Renal cortex interstitium (tissue), 11 donors: ENCODE measurements at regions not wholly inside any gene's neighbourhood (a gene's known extent, or its start where the extent isn't known, plus 50 kb on each side); places are given as distances from the start of the nearest gene placed in this dataset.
"Not testable (repeated sequence)": the region's sequence is repeated elsewhere in the genome, so short reads cannot be mapped to it uniquely, and the experiment has no call there.

Source experiments
- DNase-seq, 11 donors: peaks; one replicate each; pipeline ENCODE4 v3.0.0-alpha.2; 2013; ENCODE audit warnings: low read depth in 9 of 11, low spot score in 4 of 11; ENCODE audit errors: extremely low read depth in 1 of 11

DNA sequence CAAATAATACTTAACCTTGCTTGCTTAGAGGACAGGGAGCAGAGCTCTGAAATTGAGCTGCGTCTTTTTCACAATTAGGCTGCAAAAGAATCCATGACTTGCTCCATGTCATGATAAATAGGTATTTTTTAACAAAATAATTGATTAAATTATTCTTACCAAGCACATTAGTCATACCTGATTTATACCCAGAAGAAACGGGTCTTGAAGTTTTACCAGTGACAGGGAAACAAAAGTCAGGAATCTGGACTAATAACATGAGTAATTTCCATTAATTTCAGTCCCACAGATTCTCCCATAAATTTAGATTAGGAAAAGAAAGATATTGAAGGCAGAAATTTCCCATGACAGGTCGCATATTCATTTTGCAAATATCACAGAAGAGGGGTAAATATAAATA lies 85.0 kb upstream of the BMP5 start:
- DNase-seq: no peak

GRCh38 chr6:55958790-55959189 lies 83.4 kb upstream of the BMP5 start:
- no peak for DNase-seq

DNA sequence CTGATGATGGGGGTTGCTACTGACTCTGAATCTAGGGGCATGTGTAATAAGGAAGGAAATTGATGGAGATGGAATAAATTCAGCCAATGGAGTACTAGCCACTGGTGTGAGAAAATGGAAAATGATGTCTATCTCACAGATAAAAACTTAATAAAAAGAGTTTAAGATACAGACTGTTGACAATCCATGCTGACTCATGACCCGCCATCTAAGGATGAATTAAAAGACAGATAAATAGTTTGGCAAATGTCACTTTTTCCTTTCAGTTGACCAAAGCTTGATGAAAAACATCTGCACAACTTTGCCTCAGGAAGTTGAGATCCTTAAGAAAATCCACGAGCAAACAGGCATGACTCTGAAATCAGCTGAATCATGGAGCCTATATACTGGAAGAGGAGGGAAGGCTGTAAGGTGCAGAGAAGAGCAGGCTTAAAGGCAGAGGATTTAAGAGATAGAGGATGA lies 82.6 kb upstream of the BMP5 start:
- DNase-seq: no peak

DNA sequence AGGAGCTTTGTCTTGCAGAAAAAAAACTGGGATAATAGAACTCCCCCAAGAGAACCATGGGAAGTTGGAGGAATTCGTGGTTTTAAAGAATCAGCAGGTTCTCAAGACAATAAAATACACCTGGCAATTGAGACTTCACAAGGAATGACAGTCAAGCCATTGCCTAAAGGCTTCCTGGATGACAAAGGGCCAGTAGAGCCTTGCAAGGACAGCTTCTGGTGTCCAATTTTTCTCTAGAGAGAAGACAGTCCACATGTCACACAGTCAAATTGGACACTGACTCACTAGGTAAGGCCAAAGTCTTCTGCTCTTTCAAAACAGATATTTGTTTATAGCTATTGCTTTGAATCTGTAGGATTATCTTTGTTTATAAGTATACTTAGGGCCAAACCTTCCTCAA lies 80.3 kb upstream of the BMP5 start:
- no peak for DNase-seq

GRCh38 chr6:55954436-55954835 lies 79.0 kb upstream of the BMP5 start:
- no peak for DNase-seq

DNA sequence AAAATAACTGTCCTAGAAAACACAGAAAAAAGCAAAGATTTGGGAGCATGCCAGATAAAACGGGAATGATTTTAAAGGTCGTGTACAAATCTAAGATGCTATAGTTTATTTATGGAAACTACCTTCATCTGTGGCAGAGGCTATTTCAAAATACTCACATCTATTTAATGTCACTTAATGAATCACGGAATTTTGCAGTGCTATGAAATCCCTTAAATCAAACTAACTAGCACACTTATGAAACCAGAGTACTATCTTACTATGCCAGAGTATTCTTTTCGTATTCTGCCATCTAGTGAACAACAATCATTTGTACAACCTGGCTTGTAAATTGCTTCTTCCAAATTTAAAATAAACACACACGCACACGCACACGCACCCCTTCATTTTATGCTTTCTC lies 77.9 kb upstream of the BMP5 start:
- DNase-seq: no peak

- DNase-seq: no peak
Observed at GRCh38 chr6:55950071-55950814, 74.9 kb upstream of the BMP5 start.

DNA sequence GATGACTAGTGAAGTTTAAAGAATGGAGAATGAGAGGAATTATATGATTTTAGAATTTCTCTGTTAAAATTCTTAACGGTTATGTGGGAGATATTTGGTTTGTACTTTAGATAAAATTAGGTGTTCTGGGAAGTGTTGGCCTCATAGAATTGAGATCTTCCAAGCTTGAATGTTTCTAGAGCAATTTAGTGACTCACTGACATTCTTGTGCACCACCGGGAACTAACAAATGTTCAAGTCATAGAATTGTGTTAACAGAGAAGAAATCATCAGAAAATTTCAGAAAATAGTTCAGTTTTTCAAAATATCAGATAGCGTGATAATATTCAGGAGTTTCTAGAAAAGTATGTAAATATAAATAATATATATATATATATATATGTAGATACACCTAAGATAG lies 67.9 kb upstream of the BMP5 start:
- DNase-seq: no peak

DNA sequence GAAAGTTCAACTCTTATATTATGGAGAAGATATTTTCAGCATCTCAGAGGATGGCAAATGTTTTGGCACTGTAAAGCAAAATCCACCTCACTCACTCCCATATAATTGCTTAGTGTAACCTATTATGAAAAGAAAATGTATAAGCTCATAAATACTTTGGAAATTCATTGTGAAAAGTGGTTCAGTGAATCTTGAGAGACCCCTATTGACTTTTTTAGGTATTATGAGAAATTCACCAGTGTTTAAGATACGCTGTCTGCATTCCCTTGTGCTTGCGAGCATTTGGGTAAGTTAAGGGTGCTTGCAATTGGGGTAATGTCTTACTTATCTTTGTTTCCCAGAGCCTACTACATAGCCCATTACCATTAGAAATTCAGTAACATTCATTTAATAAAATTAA lies 66.3 kb upstream of the BMP5 start:
- no peak for DNase-seq

GRCh38 chr6:55937951-55938690 lies 62.7 kb upstream of the BMP5 start:
- DNase-seq: no peak

DNA sequence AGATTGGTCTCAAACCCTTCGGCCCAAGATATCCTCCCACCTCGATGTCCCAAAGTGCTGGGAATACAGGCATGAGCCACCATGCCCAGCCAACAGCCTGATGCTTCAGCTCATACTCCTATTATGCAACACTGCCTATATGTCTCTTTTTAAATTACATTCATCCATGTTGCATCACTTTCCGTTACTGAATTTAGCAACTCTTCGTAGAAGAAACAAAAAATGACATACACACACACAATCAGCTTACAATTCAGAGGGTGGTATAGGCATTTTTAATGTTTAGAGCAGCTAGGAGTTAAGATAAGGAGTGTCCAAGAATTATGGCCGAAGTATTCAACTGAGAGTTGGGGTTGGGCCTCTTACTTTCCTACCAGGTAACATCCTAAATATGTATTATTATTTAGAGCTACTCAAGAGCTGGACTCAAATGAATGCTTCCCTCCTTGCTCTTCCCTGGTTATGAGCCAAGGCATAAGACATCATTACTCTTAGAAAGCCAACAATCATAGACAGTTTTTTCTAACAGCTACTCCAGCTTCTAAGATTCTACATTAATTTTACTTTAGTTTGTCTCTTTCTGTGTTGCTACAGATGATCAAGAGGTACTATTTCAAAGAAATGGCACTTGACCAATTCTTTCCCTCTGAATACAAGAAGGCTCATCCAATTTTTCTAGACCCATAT lies 62.0 kb upstream of the BMP5 start:
- DNase-seq: no peak

GRCh38 chr6:55931101-55931500 lies 55.7 kb upstream of the BMP5 start:
- DNase-seq: no peak

GRCh38 chr6:55927713-55928112 lies 52.3 kb upstream of the BMP5 start:
- DNase-seq: not testable (repeated sequence)

DNA sequence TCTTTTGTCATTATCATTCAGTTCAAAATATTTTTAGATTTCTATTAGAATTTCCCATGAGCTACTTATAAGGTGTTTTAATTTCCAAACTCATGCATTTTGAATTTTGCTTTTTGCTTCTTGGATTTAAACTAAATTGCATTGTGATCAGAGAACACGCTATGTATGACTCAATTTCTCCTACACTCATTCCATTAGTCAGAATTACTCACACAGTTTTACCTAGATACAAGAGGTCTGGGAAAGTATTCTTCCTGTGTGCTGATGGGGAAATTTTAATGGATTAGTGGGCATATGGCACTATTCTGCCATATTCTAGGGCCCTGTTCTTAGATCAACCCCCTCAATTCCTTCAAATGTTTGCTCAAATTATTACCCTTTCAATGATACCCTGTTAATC lies 49.9 kb upstream of the BMP5 start:
- DNase-seq: no peak
